ENCODE measurements at regions not wholly inside any gene's neighbourhood (a gene's known extent, or its start where the extent isn't known, plus 50 kb on each side); places are given as distances from the start of the nearest gene placed in this dataset.

DNA sequence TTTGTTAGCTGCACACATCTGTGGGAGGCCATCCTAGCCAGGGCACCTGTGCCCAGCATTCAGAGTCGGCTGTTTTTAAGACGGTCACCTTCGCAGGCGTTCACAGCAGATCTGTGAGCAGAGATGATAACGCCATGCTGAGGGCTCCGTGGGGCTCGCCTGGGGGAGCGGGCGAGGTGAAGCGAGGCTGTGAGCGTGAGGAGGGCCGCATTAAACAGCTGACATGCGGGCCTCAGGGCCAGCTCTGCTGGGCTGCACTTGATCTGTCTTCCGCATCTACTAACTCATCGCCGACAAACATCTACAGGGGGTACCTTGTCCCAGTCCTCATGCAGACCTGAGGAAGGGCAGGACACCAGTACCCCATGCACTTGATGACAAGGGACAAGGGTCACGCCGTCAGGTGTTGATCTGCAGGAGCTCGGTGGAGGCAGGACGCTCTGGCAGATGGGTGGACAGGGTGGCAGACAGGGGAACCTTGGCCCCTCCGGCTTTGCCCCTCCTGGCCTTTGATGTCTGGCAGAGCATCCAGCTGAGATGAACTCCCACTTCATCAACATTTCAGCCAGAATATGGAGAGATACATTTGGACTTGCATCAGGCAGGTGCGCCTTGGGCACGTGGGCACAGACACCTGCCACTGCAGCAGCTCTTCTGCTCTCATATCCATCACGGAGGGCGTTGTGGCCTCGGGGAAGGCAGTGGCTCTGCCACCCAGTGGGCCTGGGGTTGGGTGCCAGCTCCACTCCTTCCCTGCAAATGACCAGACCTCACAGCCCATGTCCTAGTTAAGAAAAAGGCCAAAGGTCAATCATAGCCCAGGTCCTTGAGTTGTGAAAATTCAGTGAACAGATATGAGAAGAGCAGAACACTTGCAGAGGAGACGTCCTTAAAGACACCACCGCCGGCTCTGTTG, 822.9 kb downstream of the BRD1 start:
- TF ChIP-seq EZH2phosphoT487 (IDR thresholded peaks at IDR 0.05; ENCODE audit: borderline replicate concordance, low read length) (no peak), CTCF (IDR thresholded peaks at IDR 0.05; ENCODE audit: low read depth, low read length, poor library complexity, severe bottlenecking) (no peak)
